Skeletal muscle satellite cell (primary cell): ENCODE measurements at regions not wholly inside any gene's neighbourhood (a gene's known extent, or its start where the extent isn't known, plus 50 kb on each side); places are given as distances from the start of the nearest gene placed in this dataset.
A peak's percentile ranks its signal among the peaks of the same experiment; 100 is the strongest.
"Not testable (repeated sequence)": the region's sequence is repeated elsewhere in the genome, so short reads cannot be mapped to it uniquely, and the experiment has no call there.

Source experiments
- H3K27me3 ChIP-seq: 2 replicates; pipeline ENCODE4 v1.7.0; 2013; ENCODE audit warnings: low read length; ENCODE audit not compliant: control insufficient read depth, insufficient read depth
- H3K36me3 ChIP-seq: 2 replicates; pipeline ENCODE4 v1.7.0; 2013; ENCODE audit warnings: mild to moderate bottlenecking, control low read depth, low read length; ENCODE audit not compliant: insufficient read depth
- H3K4me1 ChIP-seq: 2 replicates; pipeline ENCODE4 v1.7.0; 2013; ENCODE audit warnings: low read length; ENCODE audit not compliant: control insufficient read depth, insufficient read depth
- H3K4me2 ChIP-seq: 2 replicates; pipeline ENCODE4 v1.7.0; 2013; ENCODE audit warnings: mild to moderate bottlenecking, low read length
- H3K4me3 ChIP-seq: 2 replicates; pipeline ENCODE4 v1.7.0; 2013; ENCODE audit warnings: low read length
- H3K9ac ChIP-seq: 2 replicates; pipeline ENCODE4 v1.7.0; 2013; ENCODE audit warnings: mild to moderate bottlenecking, low read depth, low read length, moderate library complexity
- H3K9me3 ChIP-seq: replicated peaks from 2 replicates; pipeline ENCODE4 v1.7.0; 2013; ENCODE audit warnings: mild to moderate bottlenecking, control low read depth, low read length

DNA sequence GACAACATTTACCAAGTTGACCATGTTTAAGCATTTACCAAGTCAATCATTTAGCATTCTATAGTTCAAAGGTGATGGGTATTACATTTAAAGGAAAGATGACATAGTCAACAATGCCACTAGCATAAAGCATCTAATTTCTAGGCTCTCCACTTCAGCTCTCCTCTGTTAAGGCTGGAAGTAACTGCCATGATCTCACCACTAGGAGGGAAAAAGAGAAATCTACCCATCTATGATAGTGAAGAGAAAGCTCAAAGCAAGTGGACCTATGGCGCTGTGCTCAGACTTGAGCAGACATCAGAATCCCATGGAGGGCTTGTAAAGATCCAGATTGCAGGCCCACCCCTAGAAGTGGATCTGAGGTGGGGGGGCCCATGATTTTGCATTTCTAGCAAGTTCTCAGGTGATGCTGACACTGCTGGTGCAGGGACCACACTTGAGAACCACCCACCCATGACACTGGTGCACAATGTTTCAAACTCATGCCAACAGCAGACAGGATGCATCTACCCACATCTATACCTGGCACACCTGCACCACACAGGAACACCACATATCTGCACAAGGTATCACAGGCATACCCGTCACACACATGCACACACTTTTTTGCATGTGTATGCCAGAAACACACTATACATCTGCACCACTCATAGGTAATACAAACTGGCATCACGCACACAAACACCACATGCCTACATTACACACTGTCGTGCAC, 392.9 kb upstream of the RUNX1 start:
- Histone ChIP-seq H3K4me3 (no peak overlapping the region), H3K36me3 (no peaks in the 10 kb centered on the region), H3K4me1 (no peaks in the 10 kb centered on the region), H3K27me3 (peaks cover 10% of the 10 kb centered on the region), H3K9ac (no peak overlapping the region), H3K4me2 (no peak overlapping the region), H3K9me3 (no peaks in the 10 kb centered on the region)

DNA sequence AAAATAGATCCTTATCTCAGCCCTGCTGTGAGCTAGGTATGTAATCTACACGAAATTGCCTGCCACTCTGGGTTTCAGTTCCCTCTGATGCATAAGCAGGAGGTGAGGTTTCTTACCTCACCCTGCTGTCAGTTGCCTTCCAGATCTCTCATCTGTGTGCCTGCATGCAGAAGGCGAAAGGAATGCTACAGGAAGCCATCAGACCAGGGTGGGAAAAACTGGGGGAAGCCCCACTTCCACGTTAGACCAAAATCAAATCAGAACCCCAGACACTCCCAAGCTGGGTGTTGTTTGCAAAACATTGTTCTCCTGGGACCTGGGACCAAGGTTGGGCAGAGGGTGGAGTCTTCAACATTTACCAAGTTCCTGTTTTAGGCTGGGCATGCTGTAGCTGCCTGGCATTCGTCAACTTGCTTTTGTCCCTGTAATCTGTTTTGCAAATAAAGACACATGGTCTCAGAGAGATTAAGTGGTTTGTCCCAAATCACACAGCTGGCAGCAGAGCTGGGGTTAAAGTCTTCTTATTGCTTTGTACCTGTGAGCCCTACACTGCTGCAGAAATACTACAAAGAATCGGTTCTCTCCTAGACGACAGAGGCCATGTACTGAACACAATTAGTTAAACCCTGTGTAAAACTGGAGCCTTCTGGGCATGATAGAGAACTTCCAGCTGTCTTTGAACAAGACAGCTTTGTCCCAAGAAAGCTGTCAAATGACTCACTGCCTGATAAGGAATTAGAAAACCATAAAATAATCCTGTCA, 389.7 kb upstream of the RUNX1 start:
- H3K4me1 ChIP-seq = no peaks in the 10 kb centered on the region
- peaks cover 7% of the 10 kb centered on the region for H3K27me3 ChIP-seq
- H3K4me3 ChIP-seq = no peak overlapping the region
- H3K9me3 ChIP-seq = no peaks in the 10 kb centered on the region
- no peak overlapping the region for H3K4me2 ChIP-seq
- no peaks in the 10 kb centered on the region for H3K36me3 ChIP-seq
- no peak overlapping the region for H3K9ac ChIP-seq

GRCh38 chr21:35437941-35438340, 388.8 kb upstream of the RUNX1 start:
- Histone ChIP-seq H3K4me3 (no peak overlapping the region), H3K36me3 (no peaks in the 10 kb centered on the region), H3K4me1 (no peaks in the 10 kb centered on the region), H3K4me2 (no peak overlapping the region), H3K9ac (no peak overlapping the region), H3K9me3 (no peaks in the 10 kb centered on the region), H3K27me3 (peaks cover 6% of the 10 kb centered on the region)

GRCh38 chr21:35436899-35437298, 387.8 kb upstream of the RUNX1 start:
- Histone ChIP-seq H3K4me3 (no peak overlapping the region), H3K36me3 (no peaks in the 10 kb centered on the region), H3K9ac (no peak overlapping the region), H3K27me3 (no peaks in the 10 kb centered on the region), H3K4me1 (no peaks in the 10 kb centered on the region), H3K4me2 (no peak overlapping the region), H3K9me3 (peaks cover 4% of the 10 kb centered on the region)

DNA sequence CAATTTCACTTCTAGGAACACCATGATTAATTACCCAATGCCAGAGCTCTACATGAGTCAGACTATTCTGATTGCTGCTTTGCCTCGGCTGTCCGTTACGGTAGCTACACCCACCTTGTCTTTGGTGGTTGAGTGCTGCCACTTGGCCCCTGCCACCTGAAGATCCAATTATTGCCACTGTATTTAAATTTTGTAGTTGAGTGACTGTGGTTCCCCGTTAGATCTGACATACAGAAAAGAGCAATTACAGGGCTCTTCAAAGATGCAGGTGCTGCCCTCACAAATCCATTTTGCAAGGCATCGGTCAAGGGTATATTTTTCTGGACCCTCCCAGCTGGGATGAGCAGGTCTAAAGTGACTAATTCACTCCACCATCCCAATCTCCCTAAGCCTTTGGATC, 383.5 kb upstream of the RUNX1 start:
- H3K27me3 ChIP-seq, H3K36me3 ChIP-seq: not testable (repeated sequence)

DNA sequence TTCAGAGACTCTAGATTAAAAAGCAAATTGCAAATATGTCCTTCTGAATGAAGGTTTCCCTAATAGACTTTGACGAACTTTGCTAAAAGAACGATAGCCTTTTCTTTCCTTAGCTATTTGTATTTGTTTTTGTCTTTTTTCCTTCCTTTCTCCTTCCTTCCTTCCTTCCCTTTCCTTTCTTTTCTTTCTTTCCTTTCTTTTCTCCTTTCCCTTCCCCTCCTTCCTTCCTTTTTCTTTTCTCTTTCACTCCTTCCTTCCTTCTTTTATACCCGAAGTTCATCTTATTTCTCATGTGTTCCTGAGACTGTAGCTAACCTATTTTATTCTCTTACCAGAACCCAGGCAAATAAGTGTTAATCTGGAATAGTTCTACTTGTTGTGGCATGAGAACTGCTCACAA, 381.2 kb upstream of the RUNX1 start:
- Histone ChIP-seq H3K27me3 (no peaks in the 10 kb centered on the region), H3K36me3 (no peaks in the 10 kb centered on the region), H3K4me3 (no peak overlapping the region), H3K9ac (no peak overlapping the region), H3K4me1 (peaks cover 15% of the 10 kb centered on the region), H3K4me2 (no peak overlapping the region), H3K9me3 (peaks cover 6% of the 10 kb centered on the region)

More for the DNA sequence above, 383.5 kb upstream of the RUNX1 start:
- H3K9ac ChIP-seq, H3K4me2 ChIP-seq, H3K9me3 ChIP-seq, H3K4me3 ChIP-seq: not testable (repeated sequence)
- H3K4me1 ChIP-seq = peaks cover 15% of the 10 kb centered on the region

DNA sequence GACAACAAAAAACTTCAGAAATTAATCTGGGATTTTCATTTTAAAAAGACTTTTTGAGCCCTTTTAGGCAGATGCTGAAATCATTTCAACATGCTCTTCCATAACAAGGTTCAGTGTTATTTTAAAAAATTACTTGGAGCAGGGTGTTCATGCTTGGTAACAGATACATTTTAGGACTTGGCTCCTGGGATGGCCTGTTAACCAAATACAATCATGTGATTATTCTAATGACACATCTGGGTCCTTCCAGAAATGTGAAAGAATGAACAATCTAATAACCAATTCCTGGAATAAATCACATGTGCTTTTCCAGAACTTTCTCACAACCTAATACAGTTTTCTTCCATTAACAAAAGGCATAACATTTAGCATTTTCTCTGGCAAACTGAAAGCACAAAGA, 379.8 kb upstream of the RUNX1 start:
- Histone ChIP-seq H3K4me1 (peaks cover 15% of the 10 kb centered on the region), H3K27me3 (no peaks in the 10 kb centered on the region), H3K9me3 (peaks cover 6% of the 10 kb centered on the region), H3K4me3 (no peak overlapping the region), H3K36me3 (no peaks in the 10 kb centered on the region), H3K9ac (peak overlapping the region; percentile 30), H3K4me2 (peak overlapping the region; percentile 28)

DNA sequence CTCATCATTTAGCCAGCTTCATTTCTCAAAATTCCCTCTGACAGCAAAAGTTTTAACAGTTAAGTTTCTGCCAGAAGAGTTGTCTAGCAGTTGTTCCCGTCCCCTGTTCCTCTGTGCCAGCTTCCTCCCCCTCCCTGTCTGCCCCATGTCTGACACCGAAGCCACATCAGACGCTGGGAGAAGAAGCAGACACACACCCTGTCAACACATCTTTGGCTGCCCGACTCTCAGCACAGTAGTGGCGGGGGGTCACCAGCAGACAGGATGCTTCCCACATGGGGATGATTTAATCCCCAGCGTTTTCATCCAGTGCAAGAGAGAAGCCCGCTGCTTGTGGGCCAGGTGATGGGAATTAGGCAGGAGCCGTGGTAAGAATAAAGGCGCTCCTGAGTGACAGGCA, 379.4 kb upstream of the RUNX1 start:
- Histone ChIP-seq H3K27me3 (no peaks in the 10 kb centered on the region), H3K36me3 (no peaks in the 10 kb centered on the region), H3K4me3 (no peak overlapping the region)

DNA sequence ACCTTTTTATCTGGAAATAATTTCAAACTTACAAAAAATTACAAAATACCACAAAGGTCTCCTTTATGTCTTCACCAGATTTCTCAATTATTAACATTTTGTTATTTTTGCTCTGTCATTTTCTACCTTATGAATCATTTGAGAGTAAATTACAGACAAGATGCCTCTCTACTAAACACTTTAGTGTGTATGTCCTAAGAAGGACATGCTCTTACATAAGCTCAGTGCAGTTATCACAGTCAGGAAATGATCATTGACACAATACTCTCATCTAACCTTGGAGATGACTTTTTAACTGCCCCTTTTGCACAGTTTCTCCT, 378.9 kb upstream of the RUNX1 start:
- Histone ChIP-seq H3K4me3 (no peak overlapping the region), H3K27me3 (no peaks in the 10 kb centered on the region), H3K4me1 (peaks cover 15% of the 10 kb centered on the region), H3K9ac (no peak overlapping the region), H3K9me3 (peaks cover 6% of the 10 kb centered on the region), H3K4me2 (peak overlapping the region; percentile 28), H3K36me3 (no peaks in the 10 kb centered on the region)

More for the DNA sequence above, 379.4 kb upstream of the RUNX1 start:
- Histone ChIP-seq H3K4me2 (peak overlapping the region; percentile 28), H3K9ac (peak overlapping the region; percentile 30), H3K4me1 (peaks cover 15% of the 10 kb centered on the region), H3K9me3 (peaks cover 6% of the 10 kb centered on the region)

DNA sequence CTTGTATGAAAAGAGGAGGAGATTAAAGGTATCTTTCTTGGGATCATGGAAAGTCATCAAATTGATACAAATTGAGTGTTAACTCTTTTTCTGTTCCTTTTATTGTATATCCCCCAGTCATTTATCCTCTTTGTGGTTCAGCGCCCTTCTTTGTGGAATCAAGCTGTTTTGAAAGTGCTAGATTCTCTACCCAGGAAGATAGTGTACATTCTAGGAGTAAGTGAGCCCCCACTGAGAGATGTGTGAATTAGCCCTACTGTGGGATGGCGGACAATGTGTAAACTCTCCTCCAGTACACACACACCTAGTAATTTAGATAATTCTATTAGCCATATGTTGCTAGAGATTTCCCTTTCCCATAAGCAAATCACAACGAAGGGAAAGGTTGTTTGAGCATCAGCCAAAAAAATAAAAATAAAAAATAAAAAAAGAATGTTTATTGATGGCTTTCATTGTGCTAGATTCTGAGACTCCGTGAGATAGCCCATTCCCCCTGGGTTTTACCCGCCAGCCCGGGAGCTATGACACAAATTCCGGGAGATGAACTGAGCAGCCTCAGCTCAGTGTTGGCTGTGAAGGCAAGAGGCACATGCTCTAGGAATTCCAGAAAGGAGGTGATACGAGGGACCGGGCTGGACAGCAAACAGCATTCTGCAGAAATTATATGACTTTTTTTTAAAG, 378.4 kb upstream of the RUNX1 start:
- H3K9me3 ChIP-seq = peaks cover 8% of the 10 kb centered on the region
- no peaks in the 10 kb centered on the region for H3K36me3 ChIP-seq
- no peak overlapping the region for H3K9ac ChIP-seq
- H3K4me2 ChIP-seq = no peak overlapping the region
- H3K4me1 ChIP-seq = peaks cover 15% of the 10 kb centered on the region
- no peak overlapping the region for H3K4me3 ChIP-seq
- H3K27me3 ChIP-seq = no peaks in the 10 kb centered on the region

DNA sequence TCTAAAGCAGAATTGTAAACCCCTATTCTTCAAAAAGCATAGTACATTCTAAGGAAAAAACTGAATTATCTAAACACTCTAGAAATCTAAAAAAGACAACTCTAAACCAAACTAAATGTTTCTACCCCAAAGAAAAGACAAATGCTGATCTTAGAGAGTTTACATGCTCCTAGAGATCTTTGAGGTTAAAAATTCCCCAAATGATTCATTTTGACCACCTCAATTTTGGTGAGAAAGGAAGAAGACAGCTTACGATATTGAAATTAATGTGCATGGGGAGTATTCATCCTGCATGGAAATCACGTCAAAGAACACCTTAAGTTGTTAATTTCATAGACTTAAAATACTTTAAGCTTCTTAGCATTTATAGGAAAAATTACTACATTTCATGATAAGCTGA, 377.8 kb upstream of the RUNX1 start:
- Histone ChIP-seq H3K36me3 (no peaks in the 10 kb centered on the region), H3K27me3 (no peaks in the 10 kb centered on the region), H3K4me3 (no peak overlapping the region), H3K4me1 (peaks cover 15% of the 10 kb centered on the region), H3K9ac (no peak overlapping the region), H3K9me3 (peaks cover 10% of the 10 kb centered on the region), H3K4me2 (no peak overlapping the region)
